ENCODE measurements at regions not wholly inside any gene's neighbourhood (a gene's known extent, or its start where the extent isn't known, plus 50 kb on each side); places are given as distances from the start of the nearest gene placed in this dataset.

DNA sequence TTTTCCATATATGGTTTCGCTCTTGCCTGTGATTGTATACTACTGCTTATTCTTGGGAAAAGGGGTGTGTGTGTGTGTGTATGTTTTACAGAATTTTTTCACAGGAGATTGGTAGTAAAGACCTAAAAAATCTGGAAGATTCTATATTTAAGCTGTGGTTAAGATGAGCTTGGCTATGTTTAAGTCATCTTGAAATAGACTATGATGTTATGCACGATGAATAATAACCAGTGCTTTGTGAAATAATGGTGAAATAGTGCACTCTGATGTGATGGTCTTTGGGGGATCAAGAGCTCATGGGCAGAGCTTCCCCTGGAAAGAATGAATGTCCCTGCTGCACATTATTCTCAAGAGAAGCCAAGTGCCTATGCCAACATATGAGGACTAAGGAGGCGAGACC is 301.0 kb downstream of the ACTL7B start:
- no peaks in the 10 kb centered on the region for H3K27me3 ChIP-seq (ENCODE audit: control insufficient read depth, insufficient read depth, low read length)
- no peak overlapping the region for H3K4me3 ChIP-seq (ENCODE audit: low read depth, low read length)
- DNase-seq (ENCODE audit: low read depth in 4 of 6, low spot score in 6 of 6): no peak
- H3K9me3 ChIP-seq (ENCODE audit: control insufficient read depth, insufficient read depth, low read length): no peaks in the 10 kb centered on the region
- H3K27ac ChIP-seq (ENCODE audit: low read depth, low read length): no peak overlapping the region
- 100% methylated on average over 2 of the region's 3 CpGs for WGBS (ENCODE audit: insufficient coverage)
- H3K36me3 ChIP-seq (ENCODE audit: control insufficient read depth, insufficient read depth, low read length): no peaks in the 10 kb centered on the region
- peaks cover 4% of the 10 kb centered on the region for H3K4me1 ChIP-seq (ENCODE audit: control insufficient read depth, insufficient read depth, low read length)

DNA sequence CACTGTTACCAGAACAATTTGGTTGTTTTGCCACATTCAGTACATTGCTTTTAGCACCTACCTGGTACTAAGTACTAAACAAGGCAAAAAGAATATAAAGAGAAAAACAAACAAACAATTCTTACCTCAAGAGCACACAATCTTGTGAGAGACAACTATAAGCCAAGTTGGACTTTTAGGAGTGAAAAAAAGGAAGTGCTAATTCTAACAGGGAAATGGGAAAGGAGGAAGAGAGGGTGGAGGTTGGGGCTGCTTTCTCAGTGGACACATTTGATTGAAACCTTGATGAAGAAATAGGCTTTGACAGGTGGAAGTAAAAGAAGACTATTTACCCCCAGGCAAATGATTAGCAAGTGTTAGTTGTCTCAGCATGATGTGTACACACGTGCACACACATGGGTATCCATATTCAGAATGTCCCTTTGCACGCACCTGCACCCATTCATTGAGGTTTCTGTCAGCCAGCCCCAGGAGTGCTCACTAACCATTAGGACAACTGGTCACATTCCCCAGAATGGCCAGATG is 302.6 kb downstream of the ACTL7B start:
- H3K4me1 ChIP-seq (ENCODE audit: control insufficient read depth, insufficient read depth, low read length): peaks cover 4% of the 10 kb centered on the region

DNA sequence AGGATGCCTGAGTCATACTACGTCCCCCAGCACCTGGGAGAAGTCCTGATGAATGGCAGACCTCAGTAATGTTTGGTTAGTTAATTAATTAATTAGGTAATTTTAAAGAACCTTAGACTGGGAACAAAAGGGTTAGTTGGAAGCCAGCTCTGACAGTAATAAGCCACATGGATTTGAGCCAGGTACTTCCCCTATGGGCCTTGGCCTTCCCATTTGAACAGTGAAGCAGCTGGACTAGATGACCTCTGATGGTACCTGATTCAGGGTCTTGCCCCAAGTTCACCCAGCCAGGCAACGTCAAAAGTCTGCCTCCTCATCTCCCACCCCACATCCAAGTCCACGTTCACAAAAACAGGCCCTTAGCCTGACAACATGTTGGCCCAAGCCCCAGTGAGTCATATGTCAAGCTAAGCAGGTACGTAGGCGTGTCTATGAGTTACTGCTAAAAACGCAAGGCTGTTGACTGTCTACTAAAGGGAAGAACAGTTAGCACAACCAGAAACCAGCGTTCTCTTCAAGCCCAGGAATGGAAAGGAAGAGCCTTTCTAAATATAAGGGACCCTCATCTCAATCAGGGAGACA is 303.2 kb downstream of the ACTL7B start:
- WGBS (ENCODE audit: insufficient coverage): 83% methylated on average over 6 of the region's 7 CpGs
- peaks cover 4% of the 10 kb centered on the region for H3K4me1 ChIP-seq (ENCODE audit: control insufficient read depth, insufficient read depth, low read length)
- no peaks in the 10 kb centered on the region for H3K27me3 ChIP-seq (ENCODE audit: control insufficient read depth, insufficient read depth, low read length)
- no peak overlapping the region for H3K27ac ChIP-seq (ENCODE audit: low read depth, low read length)
- no peak overlapping the region for H3K4me3 ChIP-seq (ENCODE audit: low read depth, low read length)
- no peaks in the 10 kb centered on the region for H3K36me3 ChIP-seq (ENCODE audit: control insufficient read depth, insufficient read depth, low read length)
- no peaks in the 10 kb centered on the region for H3K9me3 ChIP-seq (ENCODE audit: control insufficient read depth, insufficient read depth, low read length)
- DNase-seq (ENCODE audit: low read depth in 4 of 6, low spot score in 6 of 6): no peak

More for the DNA sequence above, 302.6 kb downstream of the ACTL7B start:
- H3K4me3 ChIP-seq (ENCODE audit: low read depth, low read length): no peak overlapping the region
- H3K9me3 ChIP-seq (ENCODE audit: control insufficient read depth, insufficient read depth, low read length): no peaks in the 10 kb centered on the region
- no peaks in the 10 kb centered on the region for H3K27me3 ChIP-seq (ENCODE audit: control insufficient read depth, insufficient read depth, low read length)
- H3K36me3 ChIP-seq (ENCODE audit: control insufficient read depth, insufficient read depth, low read length): no peaks in the 10 kb centered on the region
- no peak for DNase-seq (ENCODE audit: low read depth in 4 of 6, low spot score in 6 of 6)
- H3K27ac ChIP-seq (ENCODE audit: low read depth, low read length): no peak overlapping the region
- 95% methylated on average over 2 of the region's 2 CpGs for WGBS (ENCODE audit: insufficient coverage)

- peak in 2 of 6 donors; percentile 7 to 39 for DNase-seq (ENCODE audit: low read depth in 4 of 6, low spot score in 6 of 6)
These were observed 304.6 kb downstream of the ACTL7B start for GRCh38 chr9:108551030-108551841.

GRCh38 chr9:108550106-108550505 is 305.7 kb downstream of the ACTL7B start:
- DNase-seq (ENCODE audit: low read depth in 4 of 6, low spot score in 6 of 6): peak in 3 of 6 donors; percentile 11 to 43 (median 38)
- Histone ChIP-seq H3K27ac (ENCODE audit: low read depth, low read length) (no peak overlapping the region), H3K36me3 (ENCODE audit: control insufficient read depth, insufficient read depth, low read length) (no peaks in the 10 kb centered on the region), H3K4me3 (ENCODE audit: low read depth, low read length) (no peak overlapping the region), H3K9me3 (ENCODE audit: control insufficient read depth, insufficient read depth, low read length) (no peaks in the 10 kb centered on the region), H3K4me1 (ENCODE audit: control insufficient read depth, insufficient read depth, low read length) (peaks cover 4% of the 10 kb centered on the region), H3K27me3 (ENCODE audit: control insufficient read depth, insufficient read depth, low read length) (no peaks in the 10 kb centered on the region)
- 44% methylated on average over 4 of the region's 4 CpGs for WGBS (ENCODE audit: insufficient coverage)

More at GRCh38 chr9:108551030-108551841, 304.6 kb downstream of the ACTL7B start:
- WGBS (ENCODE audit: insufficient coverage): 74% methylated on average over 10 of the region's 12 CpGs
- Histone ChIP-seq H3K4me3 (ENCODE audit: low read depth, low read length) (no peak overlapping the region), H3K27ac (ENCODE audit: low read depth, low read length) (no peak overlapping the region), H3K27me3 (ENCODE audit: control insufficient read depth, insufficient read depth, low read length) (no peaks in the 10 kb centered on the region), H3K9me3 (ENCODE audit: control insufficient read depth, insufficient read depth, low read length) (no peaks in the 10 kb centered on the region), H3K4me1 (ENCODE audit: control insufficient read depth, insufficient read depth, low read length) (peaks cover 4% of the 10 kb centered on the region), H3K36me3 (ENCODE audit: control insufficient read depth, insufficient read depth, low read length) (no peaks in the 10 kb centered on the region)

DNA sequence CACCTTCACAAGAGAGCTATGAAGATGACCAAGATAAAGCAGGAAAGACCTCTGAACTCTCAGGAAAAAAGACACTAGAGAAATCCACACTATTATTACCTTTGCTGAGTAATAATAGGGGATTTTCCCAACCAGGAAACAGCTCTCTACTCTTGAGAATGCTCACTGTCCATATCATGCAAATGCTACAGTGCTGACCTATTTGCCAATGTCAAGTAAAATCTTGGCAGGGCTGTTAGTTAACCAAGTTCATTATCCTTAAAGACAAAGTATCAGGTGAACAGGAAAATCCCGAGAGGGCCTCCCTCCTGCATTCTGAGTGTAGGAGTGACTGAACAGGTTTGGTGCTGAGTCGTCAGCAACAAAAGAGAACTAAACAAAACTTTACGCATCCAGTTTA is 306.6 kb downstream of the ACTL7B start:
- no peaks in the 10 kb centered on the region for H3K9me3 ChIP-seq (ENCODE audit: control insufficient read depth, insufficient read depth, low read length)
- peaks cover 4% of the 10 kb centered on the region for H3K4me1 ChIP-seq (ENCODE audit: control insufficient read depth, insufficient read depth, low read length)
- no peak for DNase-seq (ENCODE audit: low read depth in 4 of 6, low spot score in 6 of 6)
- H3K27ac ChIP-seq (ENCODE audit: low read depth, low read length): no peak overlapping the region
- H3K27me3 ChIP-seq (ENCODE audit: control insufficient read depth, insufficient read depth, low read length): no peaks in the 10 kb centered on the region
- H3K36me3 ChIP-seq (ENCODE audit: control insufficient read depth, insufficient read depth, low read length): no peaks in the 10 kb centered on the region
- WGBS (ENCODE audit: insufficient coverage): 97% methylated on average over 3 of the region's 3 CpGs
- H3K4me3 ChIP-seq (ENCODE audit: low read depth, low read length): no peak overlapping the region

- Histone ChIP-seq H3K27me3 (ENCODE audit: control insufficient read depth, insufficient read depth, low read length) (no peaks in the 10 kb centered on the region), H3K36me3 (ENCODE audit: control insufficient read depth, insufficient read depth, low read length) (no peaks in the 10 kb centered on the region), H3K4me3 (ENCODE audit: low read depth, low read length) (no peak overlapping the region), H3K27ac (ENCODE audit: low read depth, low read length) (no peak overlapping the region), H3K4me1 (ENCODE audit: control insufficient read depth, insufficient read depth, low read length) (peaks cover 4% of the 10 kb centered on the region), H3K9me3 (ENCODE audit: control insufficient read depth, insufficient read depth, low read length) (no peaks in the 10 kb centered on the region)
- DNase-seq (ENCODE audit: low read depth in 4 of 6, low spot score in 6 of 6): no peak
- no CpG with 5 or more reads among the region's 4 CpGs for WGBS (ENCODE audit: insufficient coverage)
These were observed 308.2 kb downstream of the ACTL7B start for GRCh38 chr9:108547411-108548135.

- no peak for DNase-seq (ENCODE audit: low read depth in 4 of 6, low spot score in 6 of 6)
- no CpG with 5 or more reads among the region's 2 CpGs for WGBS (ENCODE audit: insufficient coverage)
These were observed 309.6 kb downstream of the ACTL7B start for GRCh38 chr9:108546215-108546614.

DNA sequence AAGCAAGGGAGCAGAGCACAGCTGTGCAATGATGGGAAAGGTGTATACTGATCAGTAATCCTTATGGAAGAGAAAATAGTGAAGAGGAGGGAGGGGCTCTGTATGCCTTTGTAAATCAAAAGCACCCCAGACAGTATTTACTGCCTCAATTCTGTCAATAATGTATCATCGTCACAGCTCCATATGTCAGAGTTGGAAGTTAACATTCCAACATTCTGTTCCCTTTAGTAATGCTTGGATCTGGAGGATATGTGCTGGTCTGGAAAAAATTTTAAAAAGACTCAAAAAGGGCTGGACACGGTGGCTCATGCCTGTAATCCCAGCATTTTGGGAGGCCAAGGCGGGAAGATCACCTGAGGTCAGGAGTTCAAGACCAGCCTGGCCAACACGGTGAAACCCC is 310.4 kb downstream of the ACTL7B start:
- WGBS (ENCODE audit: insufficient coverage): 94% methylated on average over 3 of the region's 4 CpGs
- peak in 1 of 6 donors; percentile 63 for DNase-seq (ENCODE audit: low read depth in 4 of 6, low spot score in 6 of 6)
- peaks cover 4% of the 10 kb centered on the region for H3K4me1 ChIP-seq (ENCODE audit: control insufficient read depth, insufficient read depth, low read length)
- H3K27ac ChIP-seq (ENCODE audit: low read depth, low read length): no peak overlapping the region
- no peaks in the 10 kb centered on the region for H3K27me3 ChIP-seq (ENCODE audit: control insufficient read depth, insufficient read depth, low read length)
- no peaks in the 10 kb centered on the region for H3K9me3 ChIP-seq (ENCODE audit: control insufficient read depth, insufficient read depth, low read length)
- no peaks in the 10 kb centered on the region for H3K36me3 ChIP-seq (ENCODE audit: control insufficient read depth, insufficient read depth, low read length)
- no peak overlapping the region for H3K4me3 ChIP-seq (ENCODE audit: low read depth, low read length)

More at GRCh38 chr9:108546215-108546614, 309.6 kb downstream of the ACTL7B start:
- Histone ChIP-seq H3K27me3 (ENCODE audit: control insufficient read depth, insufficient read depth, low read length) (no peaks in the 10 kb centered on the region), H3K36me3 (ENCODE audit: control insufficient read depth, insufficient read depth, low read length) (no peaks in the 10 kb centered on the region), H3K4me3 (ENCODE audit: low read depth, low read length) (no peak overlapping the region), H3K27ac (ENCODE audit: low read depth, low read length) (no peak overlapping the region), H3K9me3 (ENCODE audit: control insufficient read depth, insufficient read depth, low read length) (no peaks in the 10 kb centered on the region), H3K4me1 (ENCODE audit: control insufficient read depth, insufficient read depth, low read length) (peaks cover 4% of the 10 kb centered on the region)
